Astrocyte (in vitro differentiated cells and primary cell): ENCODE measurements at regions not wholly inside any gene's neighbourhood (a gene's known extent, or its start where the extent isn't known, plus 50 kb on each side); places are given as distances from the start of the nearest gene placed in this dataset.

ENCODE experiments used
- DNase-seq: peaks from one replicate; pipeline ENCODE4 v3.0.0-alpha.2; 2010; ENCODE audit warnings: low read depth
- FAIRE-seq: peaks from 2 replicates; lab custom pipeline; 2011; peaks lifted over from hg19 to GRCh38; lab: Jason Lieb, UNC
- H2AFZ ChIP-seq: 2 replicates; pipeline ENCODE4 v1.6.0; 2012; ENCODE audit warnings: low read depth, low read length, inconsistent platforms
- H3K27ac ChIP-seq: 2 replicates; pipeline ENCODE4 v1.5.1; 2011; ENCODE audit warnings: low read depth, low read length, inconsistent platforms
- H3K27me3 ChIP-seq: 2 replicates; pipeline ENCODE4 v1.6.0; 2011; ENCODE audit warnings: low read length, inconsistent platforms; ENCODE audit not compliant: insufficient read depth
- H3K36me3 ChIP-seq: 2 replicates; pipeline ENCODE4 v1.5.1; 2011; ENCODE audit warnings: low read length, inconsistent platforms; ENCODE audit not compliant: insufficient read depth
- H3K4me1 ChIP-seq: 2 replicates; pipeline ENCODE4 v1.5.1; 2011; ENCODE audit warnings: low read length, inconsistent platforms; ENCODE audit not compliant: insufficient read depth
- H3K4me2 ChIP-seq: 2 replicates; pipeline ENCODE4 v1.6.0; 2012; ENCODE audit warnings: low read length, inconsistent platforms
- H3K4me3 ChIP-seq: 2 replicates; pipeline ENCODE4 v1.5.1; 2011; ENCODE audit warnings: low read depth, mild to moderate bottlenecking, low read length, inconsistent platforms; ENCODE audit not compliant: insufficient read depth
- H3K79me2 ChIP-seq: 2 replicates; pipeline ENCODE4 v1.6.0; 2012; ENCODE audit warnings: mild to moderate bottlenecking, low read length, inconsistent platforms; ENCODE audit not compliant: insufficient read depth
- H3K9ac ChIP-seq: 2 replicates; pipeline ENCODE4 v1.6.0; 2012; ENCODE audit warnings: mild to moderate bottlenecking, low read length, inconsistent platforms
- H3K9me3 ChIP-seq: 2 replicates; pipeline ENCODE4 v1.5.1; 2012; ENCODE audit warnings: low read depth, mild to moderate bottlenecking, low read length, inconsistent platforms; ENCODE audit not compliant: insufficient read depth
- H4K20me1 ChIP-seq: 2 replicates; pipeline ENCODE4 v1.6.0; 2012; ENCODE audit warnings: low read length, inconsistent platforms; ENCODE audit not compliant: insufficient read depth
- H3K27ac Mint-ChIP-seq: one replicate; pipeline ENCODE4 v1.8.0; 2021; ENCODE audit warnings: mild to moderate bottlenecking, mixed read lengths; ENCODE audit not compliant: unreplicated experiment
- H3K27me3 Mint-ChIP-seq: one replicate; pipeline ENCODE4 v1.8.0; 2021; ENCODE audit warnings: low read depth, mixed read lengths; ENCODE audit not compliant: unreplicated experiment
- H3K36me3 Mint-ChIP-seq: one replicate; pipeline ENCODE4 v1.8.0; 2021; ENCODE audit warnings: low read depth, mixed read lengths; ENCODE audit not compliant: unreplicated experiment
- H3K4me1 Mint-ChIP-seq: one replicate; pipeline ENCODE4 v1.8.0; 2021; ENCODE audit warnings: low read depth, mixed read lengths; ENCODE audit not compliant: unreplicated experiment
- H3K4me3 Mint-ChIP-seq: one replicate; pipeline ENCODE4 v1.8.0; 2021; ENCODE audit warnings: mild to moderate bottlenecking, moderate library complexity, mixed read lengths; ENCODE audit not compliant: unreplicated experiment
- H3K9me3 Mint-ChIP-seq: one replicate; pipeline ENCODE4 v1.8.0; 2021; ENCODE audit warnings: mild to moderate bottlenecking, mixed read lengths; ENCODE audit not compliant: unreplicated experiment
- CTCF ChIP-seq: IDR thresholded peaks from 2 replicates; pipeline ENCODE4 v1.5.1; 2011; ENCODE audit warnings: low read depth, mild to moderate bottlenecking, inconsistent platforms, low read length, moderate library complexity; ENCODE audit not compliant: insufficient read depth
- EZH2 ChIP-seq: IDR thresholded peaks from 2 replicates; pipeline ENCODE4 v1.6.1; 2012; ENCODE audit warnings: mild to moderate bottlenecking, low read length, inconsistent platforms; ENCODE audit not compliant: insufficient read depth

- H3K4me3 Mint-ChIP-seq = no peak overlapping the region
- no peak for DNase-seq
- H3K27me3 Mint-ChIP-seq = peaks cover 8% of the 10 kb centered on the region
- FAIRE-seq = no peak
- Histone ChIP-seq H4K20me1 (no peaks in the 10 kb centered on the region), H2AFZ (no peak overlapping the region), H3K27ac (no peak overlapping the region), H3K27me3 (no peaks in the 10 kb centered on the region), H3K9me3 (no peaks in the 10 kb centered on the region), H3K9ac (no peak overlapping the region), H3K79me2 (no peaks in the 10 kb centered on the region), H3K4me1 (no peaks in the 10 kb centered on the region), H3K4me2 (no peak overlapping the region), H3K36me3 (no peaks in the 10 kb centered on the region), H3K4me3 (no peak overlapping the region)
- H3K4me1 Mint-ChIP-seq = no peaks in the 10 kb centered on the region
- TF ChIP-seq EZH2 (no peak), CTCF (no peak)
- no peak overlapping the region for H3K27ac Mint-ChIP-seq
- H3K36me3 Mint-ChIP-seq = no peaks in the 10 kb centered on the region
- peaks cover 2% of the 10 kb centered on the region for H3K9me3 Mint-ChIP-seq
Observed at GRCh38 chr2:7913974-7914373, 767.9 kb upstream of the ID2 start.

GRCh38 chr2:7915302-7916091 lies 766.4 kb upstream of the ID2 start:
- H3K4me3 Mint-ChIP-seq = no peak overlapping the region
- Histone ChIP-seq H3K9ac (no peak overlapping the region), H3K4me3 (no peak overlapping the region), H3K36me3 (no peaks in the 10 kb centered on the region), H3K79me2 (no peaks in the 10 kb centered on the region), H3K27me3 (no peaks in the 10 kb centered on the region), H2AFZ (no peak overlapping the region), H4K20me1 (no peaks in the 10 kb centered on the region), H3K4me1 (no peaks in the 10 kb centered on the region), H3K9me3 (no peaks in the 10 kb centered on the region), H3K4me2 (peak overlapping the region; percentile 14), H3K27ac (no peak overlapping the region)
- H3K4me1 Mint-ChIP-seq = no peaks in the 10 kb centered on the region
- no peaks in the 10 kb centered on the region for H3K9me3 Mint-ChIP-seq
- no peaks in the 10 kb centered on the region for H3K36me3 Mint-ChIP-seq
- no peak overlapping the region for H3K27ac Mint-ChIP-seq
- FAIRE-seq (no peak), DNase-seq (no peak)
- peaks cover 4% of the 10 kb centered on the region for H3K27me3 Mint-ChIP-seq
- TF ChIP-seq EZH2 (no peak), CTCF (no peak)

- no peak for DNase-seq
Observed at GRCh38 chr2:7916670-7917069, 765.2 kb upstream of the ID2 start.

More at GRCh38 chr2:7916670-7917069, 765.2 kb upstream of the ID2 start:
- no peak overlapping the region for H2AFZ ChIP-seq
- no peaks in the 10 kb centered on the region for H3K79me2 ChIP-seq
- Mint-ChIP-seq H3K36me3 (no peaks in the 10 kb centered on the region), H3K9me3 (no peaks in the 10 kb centered on the region), H3K4me1 (no peaks in the 10 kb centered on the region), H3K27ac (no peak overlapping the region), H3K27me3 (peaks cover 4% of the 10 kb centered on the region), H3K4me3 (no peak overlapping the region)
- no peak overlapping the region for H3K27ac ChIP-seq
- no peaks in the 10 kb centered on the region for H3K36me3 ChIP-seq
- H3K27me3 ChIP-seq = no peaks in the 10 kb centered on the region
- no peak overlapping the region for H3K4me3 ChIP-seq
- H3K9me3 ChIP-seq = no peaks in the 10 kb centered on the region
- no peaks in the 10 kb centered on the region for H3K4me1 ChIP-seq
- H3K4me2 ChIP-seq = no peak overlapping the region
- FAIRE-seq = no peak
- H4K20me1 ChIP-seq = no peaks in the 10 kb centered on the region
- H3K9ac ChIP-seq = no peak overlapping the region
- TF ChIP-seq EZH2 (no peak), CTCF (no peak)
